ENCODE measurements at regions not wholly inside any gene's neighbourhood (a gene's known extent, or its start where the extent isn't known, plus 50 kb on each side); places are given as distances from the start of the nearest gene placed in this dataset.

- TF ChIP-seq POLR2A (IDR thresholded peaks at IDR 0.05) = no peak
- TF ChIP-seq, protein P1, sequence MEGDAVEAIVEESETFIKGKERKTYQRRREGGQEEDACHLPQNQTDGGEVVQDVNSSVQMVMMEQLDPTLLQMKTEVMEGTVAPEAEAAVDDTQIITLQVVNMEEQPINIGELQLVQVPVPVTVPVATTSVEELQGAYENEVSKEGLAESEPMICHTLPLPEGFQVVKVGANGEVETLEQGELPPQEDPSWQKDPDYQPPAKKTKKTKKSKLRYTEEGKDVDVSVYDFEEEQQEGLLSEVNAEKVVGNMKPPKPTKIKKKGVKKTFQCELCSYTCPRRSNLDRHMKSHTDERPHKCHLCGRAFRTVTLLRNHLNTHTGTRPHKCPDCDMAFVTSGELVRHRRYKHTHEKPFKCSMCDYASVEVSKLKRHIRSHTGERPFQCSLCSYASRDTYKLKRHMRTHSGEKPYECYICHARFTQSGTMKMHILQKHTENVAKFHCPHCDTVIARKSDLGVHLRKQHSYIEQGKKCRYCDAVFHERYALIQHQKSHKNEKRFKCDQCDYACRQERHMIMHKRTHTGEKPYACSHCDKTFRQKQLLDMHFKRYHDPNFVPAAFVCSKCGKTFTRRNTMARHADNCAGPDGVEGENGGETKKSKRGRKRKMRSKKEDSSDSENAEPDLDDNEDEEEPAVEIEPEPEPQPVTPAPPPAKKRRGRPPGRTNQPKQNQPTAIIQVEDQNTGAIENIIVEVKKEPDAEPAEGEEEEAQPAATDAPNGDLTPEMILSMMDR (IDR thresholded peaks at IDR 0.05 in 8 of 11, conservative IDR thresholded peaks at IDR 0.05 in 3 of 11) = no peak
These were observed 86.6 kb downstream of the SHANK2 start for GRCh38 chr11:71165771-71166170.
